ENCODE measurements at regions not wholly inside any gene's neighbourhood (a gene's known extent, or its start where the extent isn't known, plus 50 kb on each side); places are given as distances from the start of the nearest gene placed in this dataset.

DNA sequence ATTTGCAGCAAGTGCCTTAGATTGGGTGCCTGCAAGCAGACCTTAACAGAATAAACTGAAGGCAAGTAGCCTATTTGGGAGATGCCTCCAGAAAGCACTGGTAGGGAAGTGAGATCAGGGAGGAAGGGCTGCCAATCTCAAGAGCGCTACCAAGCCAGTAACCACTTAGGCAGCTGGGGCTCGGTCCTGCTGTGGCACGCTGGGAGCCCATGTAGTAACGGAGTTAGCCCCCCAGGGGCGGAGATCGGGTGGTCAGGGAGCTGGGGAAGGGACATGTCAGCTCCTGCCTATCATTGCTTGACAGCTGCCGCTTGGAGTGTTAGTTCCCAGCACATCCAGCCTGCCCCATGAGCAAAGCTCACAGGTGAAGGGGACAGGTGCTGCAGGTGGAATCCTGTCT, 127.0 kb downstream of the CEBPB start:
- TF ChIP-seq, protein P1, sequence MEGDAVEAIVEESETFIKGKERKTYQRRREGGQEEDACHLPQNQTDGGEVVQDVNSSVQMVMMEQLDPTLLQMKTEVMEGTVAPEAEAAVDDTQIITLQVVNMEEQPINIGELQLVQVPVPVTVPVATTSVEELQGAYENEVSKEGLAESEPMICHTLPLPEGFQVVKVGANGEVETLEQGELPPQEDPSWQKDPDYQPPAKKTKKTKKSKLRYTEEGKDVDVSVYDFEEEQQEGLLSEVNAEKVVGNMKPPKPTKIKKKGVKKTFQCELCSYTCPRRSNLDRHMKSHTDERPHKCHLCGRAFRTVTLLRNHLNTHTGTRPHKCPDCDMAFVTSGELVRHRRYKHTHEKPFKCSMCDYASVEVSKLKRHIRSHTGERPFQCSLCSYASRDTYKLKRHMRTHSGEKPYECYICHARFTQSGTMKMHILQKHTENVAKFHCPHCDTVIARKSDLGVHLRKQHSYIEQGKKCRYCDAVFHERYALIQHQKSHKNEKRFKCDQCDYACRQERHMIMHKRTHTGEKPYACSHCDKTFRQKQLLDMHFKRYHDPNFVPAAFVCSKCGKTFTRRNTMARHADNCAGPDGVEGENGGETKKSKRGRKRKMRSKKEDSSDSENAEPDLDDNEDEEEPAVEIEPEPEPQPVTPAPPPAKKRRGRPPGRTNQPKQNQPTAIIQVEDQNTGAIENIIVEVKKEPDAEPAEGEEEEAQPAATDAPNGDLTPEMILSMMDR (IDR thresholded peaks at IDR 0.05): no peak
- DNase-seq (ENCODE audit: low spot score): no peak
- H3K4me1 ChIP-seq (ENCODE audit: control insufficient read depth in 1 of 2, low read depth in 2 of 2): peaks cover 16 to 49% of the 10 kb centered on the region in 2 donors
- no peaks in the 10 kb centered on the region for H3K9me3 ChIP-seq
- H3K27ac ChIP-seq: no peak overlapping the region
- H3K4me3 ChIP-seq: no peak overlapping the region
- ATAC-seq (ENCODE audit: insufficient number of reproducible peaks, low FRiP score, low read depth): no peak
- H3K36me3 ChIP-seq: no peaks in the 10 kb centered on the region
- no peaks in the 10 kb centered on the region for H3K27me3 ChIP-seq (replicated peaks; ENCODE audit: insufficient read depth)

DNA sequence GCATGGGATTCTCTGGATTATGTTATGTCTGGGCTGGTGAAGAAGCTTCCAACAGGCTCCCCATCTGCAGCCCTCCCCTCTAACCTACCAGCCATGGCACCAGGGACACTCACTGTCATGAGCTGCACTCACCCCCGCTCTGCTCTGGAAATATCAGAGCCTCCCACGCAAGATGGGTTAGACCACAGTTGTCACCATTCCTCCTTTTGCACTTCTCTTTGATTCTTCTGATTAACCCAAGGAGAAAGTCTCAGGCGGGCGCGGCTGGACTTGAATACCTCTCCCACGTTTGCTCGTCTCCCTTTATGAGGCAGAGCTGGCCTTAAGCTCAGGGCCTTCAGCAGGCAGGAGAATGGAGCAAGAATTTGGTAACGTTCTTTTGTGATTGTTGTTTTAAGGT, 128.1 kb downstream of the CEBPB start:
- Histone ChIP-seq H3K36me3 (no peaks in the 10 kb centered on the region), H3K9me3 (no peaks in the 10 kb centered on the region), H3K27ac (no peak overlapping the region), H3K4me3 (no peak overlapping the region), H3K27me3 (replicated peaks; ENCODE audit: insufficient read depth) (no peaks in the 10 kb centered on the region), H3K4me1 (ENCODE audit: control insufficient read depth in 1 of 2, low read depth in 2 of 2) (peaks cover 16 to 38% of the 10 kb centered on the region in 2 donors)
- DNase-seq (ENCODE audit: low spot score) (no peak), ATAC-seq (ENCODE audit: insufficient number of reproducible peaks, low FRiP score, low read depth) (no peak)
- TF ChIP-seq, protein P1 (IDR thresholded peaks at IDR 0.05): no peak

DNA sequence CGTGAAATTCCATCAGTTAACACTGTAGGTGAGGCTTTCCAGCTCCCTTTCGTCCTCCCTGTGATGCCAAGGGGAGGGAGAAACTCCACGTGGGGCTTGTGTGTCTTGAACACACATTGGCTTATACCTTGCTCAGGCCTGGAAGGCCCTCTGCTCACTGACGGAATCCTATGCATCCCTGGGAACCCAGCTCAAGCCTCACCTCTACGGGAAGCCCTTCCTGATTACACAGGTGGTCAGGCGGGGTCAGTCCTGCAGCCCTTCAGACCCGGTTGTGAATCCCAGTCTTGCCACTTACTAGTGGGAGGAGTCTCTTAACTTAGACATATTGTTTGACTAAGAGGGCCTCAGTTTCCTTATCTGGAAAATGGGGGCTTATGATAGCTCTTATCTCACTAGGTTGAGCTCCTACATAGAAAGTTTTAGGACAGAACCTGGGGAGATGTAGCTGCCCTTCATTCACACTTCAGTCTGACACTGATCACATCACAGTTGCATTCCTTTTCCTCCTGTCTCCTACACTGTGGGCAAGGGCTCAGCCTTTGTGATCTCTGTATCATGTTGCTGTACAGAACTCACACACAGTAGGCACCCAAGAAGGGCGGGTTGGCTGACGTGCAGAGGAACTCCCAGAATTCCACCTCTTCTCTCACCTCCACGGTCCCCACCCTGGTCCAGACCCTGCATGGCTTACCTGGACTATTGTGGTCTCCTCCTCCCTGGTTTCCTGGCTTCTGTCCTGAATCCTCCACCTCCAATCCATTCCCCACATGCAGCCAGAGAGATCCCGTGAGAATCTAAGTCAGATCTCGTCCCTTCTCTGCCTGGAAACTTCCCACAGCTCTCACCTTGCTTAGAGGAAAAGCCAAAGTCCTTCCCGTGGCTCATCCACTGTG, 129.6 kb downstream of the CEBPB start:
- TF ChIP-seq, protein P1 (IDR thresholded peaks at IDR 0.05): no peak
- Histone ChIP-seq H3K4me1 (ENCODE audit: control insufficient read depth in 1 of 2, low read depth in 2 of 2) (peaks cover 16 to 36% of the 10 kb centered on the region in 2 donors), H3K36me3 (no peaks in the 10 kb centered on the region), H3K27me3 (replicated peaks; ENCODE audit: insufficient read depth) (no peaks in the 10 kb centered on the region), H3K4me3 (peak overlapping the region; percentile 60), H3K9me3 (no peaks in the 10 kb centered on the region), H3K27ac (peak overlapping the region; percentile 65 to 77)
- ATAC-seq (ENCODE audit: insufficient number of reproducible peaks, low FRiP score, low read depth) (no peak), DNase-seq (ENCODE audit: low spot score) (no peak)

DNA sequence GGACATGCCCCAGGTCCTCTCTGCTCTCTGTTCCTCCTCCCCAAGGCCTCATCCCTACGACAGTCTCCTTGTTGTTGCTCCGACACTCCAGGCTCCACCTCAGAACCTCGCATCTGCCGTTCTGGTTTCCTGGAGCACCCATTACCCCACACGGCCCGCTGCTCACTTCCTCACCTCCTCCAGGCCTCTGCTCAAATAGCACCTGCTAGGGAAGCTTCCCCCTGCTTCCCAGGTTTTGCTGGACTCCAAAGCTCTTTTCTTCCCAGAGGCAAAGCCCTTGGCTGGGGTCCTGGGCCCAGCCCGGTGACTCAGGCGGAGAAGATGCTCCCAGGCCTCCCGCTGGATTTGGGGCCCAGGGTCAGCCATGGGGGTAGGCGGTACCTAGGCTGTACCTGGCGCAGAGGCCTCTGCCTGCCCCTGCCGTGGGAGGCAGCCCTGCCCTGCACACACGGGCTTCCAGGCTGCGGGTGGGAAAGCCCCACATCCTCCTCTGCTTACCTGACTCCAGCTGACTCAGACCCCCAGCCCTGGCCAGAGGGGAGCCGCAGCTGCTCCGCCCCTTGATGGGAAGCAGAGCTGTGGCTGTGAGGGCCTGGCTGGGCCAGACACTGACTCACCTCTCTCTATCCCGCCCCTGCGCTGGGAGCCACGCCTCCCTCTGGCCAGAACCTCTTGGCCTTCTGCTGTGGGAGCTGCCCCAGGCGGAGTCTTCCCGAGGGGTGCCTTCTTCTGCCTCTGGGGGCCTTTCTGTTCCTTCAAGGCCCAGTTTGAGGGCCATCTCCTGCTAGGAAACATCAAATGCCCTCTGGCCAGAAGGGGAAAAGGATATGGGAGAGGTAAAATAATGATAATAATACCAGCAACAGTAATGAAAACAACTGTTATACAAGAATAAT, 130.5 kb downstream of the CEBPB start:
- H3K36me3 ChIP-seq: no peaks in the 10 kb centered on the region
- DNase-seq (ENCODE audit: low spot score): peak; percentile 80
- H3K4me3 ChIP-seq: peak overlapping the region; percentile 60
- no peaks in the 10 kb centered on the region for H3K27me3 ChIP-seq (replicated peaks; ENCODE audit: insufficient read depth)
- ATAC-seq (ENCODE audit: insufficient number of reproducible peaks, low FRiP score, low read depth): peak; percentile 78
- no peaks in the 10 kb centered on the region for H3K9me3 ChIP-seq
- H3K27ac ChIP-seq: peak overlapping the region; percentile 65 to 77
- TF ChIP-seq, protein P1 (IDR thresholded peaks at IDR 0.05): no peak
- peaks cover 16 to 27% of the 10 kb centered on the region in 2 donors for H3K4me1 ChIP-seq (ENCODE audit: control insufficient read depth in 1 of 2, low read depth in 2 of 2)
